Esophagus muscularis mucosa (tissue), 3 donors: ENCODE measurements at regions not wholly inside any gene's neighbourhood (a gene's known extent, or its start where the extent isn't known, plus 50 kb on each side); places are given as distances from the start of the nearest gene placed in this dataset.

ENCODE experiments used
- POLR2AphosphoS5 ChIP-seq, 2 donors: sonication (generic); formaldehyde crosslinking; IDR thresholded peaks; one replicate each; pipeline ENCODE4 v1.6.1; 2017; ENCODE audit warnings: antibody characterized with exemption in 2 of 2
- TF ChIP-seq, protein P1 (sequence below), 3 experiments: fragments of 200-600 bp in 2 of 3; fragments of 450-650 bp in 1 of 3; sonication (generic) in 2 of 3; IDR thresholded peaks; one replicate each; pipeline ENCODE4 v1.5.1; 2017 to 2019; ENCODE audit warnings: antibody characterized with exemption in 3 of 3, mild to moderate bottlenecking in 2 of 3, moderate library complexity in 1 of 3

DNA sequence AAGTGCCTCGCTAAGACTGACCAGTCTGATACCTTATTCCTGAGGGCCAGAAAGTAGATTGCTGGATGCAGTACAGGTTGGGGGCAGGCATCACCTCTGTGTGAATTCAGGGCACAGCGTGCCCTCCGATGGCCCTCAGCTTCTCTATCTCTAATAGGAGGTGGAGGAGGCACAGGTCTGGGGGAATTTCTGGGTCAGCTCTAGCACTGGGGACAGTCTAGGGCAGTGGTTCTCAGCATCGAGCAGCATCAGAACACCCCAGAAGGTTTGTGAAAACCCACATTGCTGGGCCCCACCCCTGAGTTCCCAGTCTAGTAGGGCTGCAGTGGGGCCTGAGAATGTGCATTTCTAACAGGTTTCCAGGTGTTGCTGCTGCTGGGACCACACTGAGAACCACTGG is 166.7 kb downstream of the CDC5L start:
- TF ChIP-seq, protein P1, sequence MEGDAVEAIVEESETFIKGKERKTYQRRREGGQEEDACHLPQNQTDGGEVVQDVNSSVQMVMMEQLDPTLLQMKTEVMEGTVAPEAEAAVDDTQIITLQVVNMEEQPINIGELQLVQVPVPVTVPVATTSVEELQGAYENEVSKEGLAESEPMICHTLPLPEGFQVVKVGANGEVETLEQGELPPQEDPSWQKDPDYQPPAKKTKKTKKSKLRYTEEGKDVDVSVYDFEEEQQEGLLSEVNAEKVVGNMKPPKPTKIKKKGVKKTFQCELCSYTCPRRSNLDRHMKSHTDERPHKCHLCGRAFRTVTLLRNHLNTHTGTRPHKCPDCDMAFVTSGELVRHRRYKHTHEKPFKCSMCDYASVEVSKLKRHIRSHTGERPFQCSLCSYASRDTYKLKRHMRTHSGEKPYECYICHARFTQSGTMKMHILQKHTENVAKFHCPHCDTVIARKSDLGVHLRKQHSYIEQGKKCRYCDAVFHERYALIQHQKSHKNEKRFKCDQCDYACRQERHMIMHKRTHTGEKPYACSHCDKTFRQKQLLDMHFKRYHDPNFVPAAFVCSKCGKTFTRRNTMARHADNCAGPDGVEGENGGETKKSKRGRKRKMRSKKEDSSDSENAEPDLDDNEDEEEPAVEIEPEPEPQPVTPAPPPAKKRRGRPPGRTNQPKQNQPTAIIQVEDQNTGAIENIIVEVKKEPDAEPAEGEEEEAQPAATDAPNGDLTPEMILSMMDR (IDR thresholded peaks at IDR 0.05) = no peak
- TF ChIP-seq POLR2AphosphoS5 (IDR thresholded peaks at IDR 0.05) = no peak
